ENCODE measurements at regions not wholly inside any gene's neighbourhood (a gene's known extent, or its start where the extent isn't known, plus 50 kb on each side); places are given as distances from the start of the nearest gene placed in this dataset.

DNA sequence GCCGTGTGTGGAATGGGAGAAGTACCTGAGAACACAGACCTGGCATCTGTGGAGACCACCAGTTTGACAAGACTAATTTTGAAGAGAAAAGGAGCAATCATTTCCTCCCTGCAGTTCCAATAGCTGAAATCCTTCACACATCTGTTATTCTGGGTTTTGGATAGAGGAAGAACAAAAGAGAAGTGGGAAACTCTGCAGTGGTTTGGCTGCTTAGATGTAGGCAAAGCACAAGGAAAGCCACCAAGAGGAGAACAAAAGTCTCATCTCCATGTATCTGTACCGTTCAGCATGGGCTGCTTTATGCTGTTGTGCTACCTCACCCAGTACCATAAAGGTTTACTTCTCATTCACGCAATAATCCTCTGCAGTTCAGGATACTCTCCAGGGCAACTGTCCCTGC is 153.1 kb upstream of the COL8A1 start:
- no peak overlapping the region for H3K4me3 ChIP-seq (ENCODE audit: low read depth, low read length)
- TF ChIP-seq, protein P1, sequence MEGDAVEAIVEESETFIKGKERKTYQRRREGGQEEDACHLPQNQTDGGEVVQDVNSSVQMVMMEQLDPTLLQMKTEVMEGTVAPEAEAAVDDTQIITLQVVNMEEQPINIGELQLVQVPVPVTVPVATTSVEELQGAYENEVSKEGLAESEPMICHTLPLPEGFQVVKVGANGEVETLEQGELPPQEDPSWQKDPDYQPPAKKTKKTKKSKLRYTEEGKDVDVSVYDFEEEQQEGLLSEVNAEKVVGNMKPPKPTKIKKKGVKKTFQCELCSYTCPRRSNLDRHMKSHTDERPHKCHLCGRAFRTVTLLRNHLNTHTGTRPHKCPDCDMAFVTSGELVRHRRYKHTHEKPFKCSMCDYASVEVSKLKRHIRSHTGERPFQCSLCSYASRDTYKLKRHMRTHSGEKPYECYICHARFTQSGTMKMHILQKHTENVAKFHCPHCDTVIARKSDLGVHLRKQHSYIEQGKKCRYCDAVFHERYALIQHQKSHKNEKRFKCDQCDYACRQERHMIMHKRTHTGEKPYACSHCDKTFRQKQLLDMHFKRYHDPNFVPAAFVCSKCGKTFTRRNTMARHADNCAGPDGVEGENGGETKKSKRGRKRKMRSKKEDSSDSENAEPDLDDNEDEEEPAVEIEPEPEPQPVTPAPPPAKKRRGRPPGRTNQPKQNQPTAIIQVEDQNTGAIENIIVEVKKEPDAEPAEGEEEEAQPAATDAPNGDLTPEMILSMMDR (conservative IDR thresholded peaks at IDR 0.05; ENCODE audit: low read depth, low read length), result no peak
- no peak for DNase-seq (ENCODE audit: low read depth)

- no peak overlapping the region for H3K4me3 ChIP-seq (ENCODE audit: low read depth, low read length)
- TF ChIP-seq, protein P1 (conservative IDR thresholded peaks at IDR 0.05; ENCODE audit: low read depth, low read length), result peak; percentile 19
- DNase-seq (ENCODE audit: low read depth), result peak; percentile 83
Observed at GRCh38 chr3:99484871-99485270, 153.5 kb upstream of the COL8A1 start.

- TF ChIP-seq, protein P1 (conservative IDR thresholded peaks at IDR 0.05; ENCODE audit: low read depth, low read length), result no peak
- no peak overlapping the region for H3K4me3 ChIP-seq (ENCODE audit: low read depth, low read length)
- DNase-seq (ENCODE audit: low read depth), result no peak
Observed at GRCh38 chr3:99483841-99484240, 154.6 kb upstream of the COL8A1 start.

DNA sequence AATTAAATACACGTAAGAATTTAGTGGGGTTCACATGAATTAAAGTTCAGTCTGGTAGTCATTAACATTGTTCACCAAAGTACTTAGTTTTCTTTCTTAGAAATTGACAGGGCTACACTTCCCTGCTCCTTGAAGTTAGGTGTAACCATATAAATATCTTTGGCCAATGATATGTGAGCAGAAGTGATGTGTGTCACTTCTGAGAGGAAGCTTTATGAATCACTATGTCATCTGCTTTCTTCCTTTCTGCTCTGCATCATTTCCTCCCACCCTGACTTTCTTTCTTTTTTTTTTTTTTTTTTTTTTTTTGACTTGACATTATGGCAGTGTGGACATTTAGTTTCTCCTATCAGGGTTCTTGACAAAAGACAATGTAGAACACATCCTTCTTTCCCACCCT is 156.2 kb upstream of the COL8A1 start:
- H3K4me3 ChIP-seq (ENCODE audit: low read depth, low read length), result no peak overlapping the region
- no peak for DNase-seq (ENCODE audit: low read depth)
- TF ChIP-seq, protein P1 (conservative IDR thresholded peaks at IDR 0.05; ENCODE audit: low read depth, low read length), result no peak

DNA sequence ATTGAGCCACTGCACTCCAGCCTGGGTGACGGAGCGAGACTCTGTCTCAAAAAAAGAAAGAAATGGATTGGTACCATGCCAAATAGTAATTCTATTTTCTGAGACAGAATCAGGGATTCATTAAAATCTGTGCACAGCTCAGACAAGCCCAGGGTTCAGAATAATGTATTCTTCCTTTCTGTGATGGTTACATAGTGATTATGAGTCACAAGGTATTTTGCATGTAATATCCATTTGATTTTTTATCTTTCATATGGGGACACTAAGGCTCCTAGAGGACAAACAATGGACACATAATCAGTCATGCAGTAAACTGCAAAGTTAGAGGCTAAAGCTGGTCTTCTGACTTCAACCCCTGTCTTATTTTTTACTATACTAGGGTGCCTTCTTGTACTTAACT is 156.8 kb upstream of the COL8A1 start:
- no peak for DNase-seq (ENCODE audit: low read depth)
- TF ChIP-seq, protein P1 (conservative IDR thresholded peaks at IDR 0.05; ENCODE audit: low read depth, low read length), result no peak
- no peak overlapping the region for H3K4me3 ChIP-seq (ENCODE audit: low read depth, low read length)

GRCh38 chr3:99479768-99480167 is 158.6 kb upstream of the COL8A1 start:
- DNase-seq (ENCODE audit: low read depth), result no peak
- TF ChIP-seq, protein P1 (conservative IDR thresholded peaks at IDR 0.05; ENCODE audit: low read depth, low read length), result no peak
- no peak overlapping the region for H3K4me3 ChIP-seq (ENCODE audit: low read depth, low read length)

GRCh38 chr3:99477650-99478049 is 160.7 kb upstream of the COL8A1 start:
- DNase-seq (ENCODE audit: low read depth), result no peak
- H3K4me3 ChIP-seq (ENCODE audit: low read depth, low read length), result no peak overlapping the region
- TF ChIP-seq, protein P1 (conservative IDR thresholded peaks at IDR 0.05; ENCODE audit: low read depth, low read length), result no peak

Measured in choroid plexus epithelial cell (primary cell).